HepG2 (cell line): ENCODE measurements at regions not wholly inside any gene's neighbourhood (a gene's known extent, or its start where the extent isn't known, plus 50 kb on each side); places are given as distances from the start of the nearest gene placed in this dataset.

Experiments used
- ATAC-seq: fragments of 200-7000 bp; cut with Tn5 transposase; 3 replicates; pipeline ENCODE4 v1.9.1; 2020; ENCODE audit warnings: mild to moderate bottlenecking, moderate library complexity
- BruUV-seq: library from RNA; stranded (reverse); fragments of 400-500 nt; replicated peaks from 2 replicates; lab custom pipeline; 2021; lab: Mats Ljungman, UMichigan
- CTCF ChIA-PET: fragments of 300-600 bp; formaldehyde crosslinking; extraction: SDS; loops from one replicate; lab custom pipeline; 2021; ENCODE audit warnings: low total read pairs, inconsistent platforms, low intra/inter-chr PET ratio; lab: Yijun Ruan, JAX
- POLR2A ChIA-PET: fragments of 350-600 bp; sonication (Branson Sonifier 250); formaldehyde crosslinking; loops from one replicate; lab custom pipeline; 2020; ENCODE audit warnings: antibody characterized with exemption, inconsistent platforms; lab: Yijun Ruan, JAX
- DNase-seq: peaks from one replicate; pipeline ENCODE4 v3.0.0-alpha.2; 2015; ENCODE audit warnings: low spot score
- FAIRE-seq: peaks from 3 replicates; lab custom pipeline; 2011; peaks lifted over from hg19 to GRCh38; lab: Jason Lieb, UNC
- H2AFZ ChIP-seq: one replicate; pipeline ENCODE4 v1.6.1; 2011; ENCODE audit warnings: low read length, inconsistent platforms
- H3K27ac ChIP-seq: fragments of 300-600 bp; 3 replicates; pipeline ENCODE4 v1.8.0; 2011; ENCODE audit warnings: mixed run types, mild to moderate bottlenecking, mixed read lengths, low read length, inconsistent platforms; ENCODE audit not compliant: insufficient read depth; ENCODE audit errors: extremely low read length
- H3K27me3 ChIP-seq, 2 experiments: fragments of 200-600 bp in 1 of 2; 2 replicates in 1 of 2; 3 replicates in 1 of 2; pipeline versions ENCODE4 v1.6.0 to v1.8.0; 2011; ENCODE audit warnings: low read length in 2 of 2, mild to moderate bottlenecking in 2 of 2, moderate library complexity in 2 of 2, inconsistent platforms in 1 of 2; ENCODE audit not compliant: insufficient read depth in 2 of 2, control insufficient read depth in 1 of 2
- H3K36me3 ChIP-seq, 2 experiments: fragments of 200-600 bp in 1 of 2; replicated peaks in 1 of 2; 2 replicates in 1 of 2; 3 replicates in 1 of 2; pipeline versions ENCODE4 v1.5.1 to v1.8.0; 2011; ENCODE audit warnings: low read length in 2 of 2, inconsistent platforms in 1 of 2; ENCODE audit not compliant: insufficient read depth in 2 of 2, control insufficient read depth in 1 of 2
- H3K4me1 ChIP-seq: 2 replicates; pipeline ENCODE4 v1.5.1; 2012; ENCODE audit warnings: low read length, inconsistent platforms; ENCODE audit not compliant: insufficient read depth
- H3K4me2 ChIP-seq: 2 replicates; pipeline ENCODE4 v1.6.0; 2011; ENCODE audit warnings: low read depth, low read length, inconsistent platforms
- H3K4me3 ChIP-seq, 3 experiments: fragments of 200-600 bp in 1 of 3; sonication (generic), shearing (Covaris generic) in 1 of 3; replicated peaks in 1 of 3; 2 replicates each; pipeline ENCODE4 v1.5.1; 2011 to 2016; ENCODE audit warnings: low read length in 3 of 3, inconsistent platforms in 2 of 3, low read depth in 2 of 3, mild to moderate bottlenecking in 2 of 3, control low read depth in 1 of 3, mixed read lengths in 1 of 3; ENCODE audit not compliant: insufficient read depth in 1 of 3
- H3K79me2 ChIP-seq: one replicate; pipeline ENCODE4 v1.6.1; 2011; ENCODE audit warnings: low read length, inconsistent platforms; ENCODE audit not compliant: insufficient read depth
- H3K9ac ChIP-seq: 2 replicates; pipeline ENCODE4 v1.6.0; 2011; ENCODE audit warnings: mild to moderate bottlenecking, low read depth, low read length, inconsistent platforms; ENCODE audit not compliant: insufficient read depth
- H3K9me3 ChIP-seq: 2 replicates; pipeline ENCODE4 v1.5.1; 2012; ENCODE audit warnings: mild to moderate bottlenecking, low read length
- H4K20me1 ChIP-seq: 2 replicates; pipeline ENCODE4 v1.6.0; 2011; ENCODE audit warnings: inconsistent platforms, mild to moderate bottlenecking, low read length, moderate library complexity; ENCODE audit not compliant: insufficient read depth
- ASH2L ChIP-seq: fragments of 300-600, 200-600 bp; sonication (generic); IDR thresholded peaks from 2 replicates; pipeline ENCODE4 v1.7.0; 2017; ENCODE audit warnings: low read depth, mild to moderate bottlenecking, moderate library complexity, mixed read lengths, low read length; ENCODE audit not compliant: insufficient read length
- GATA4 ChIP-seq: sonication (generic); IDR thresholded peaks from 2 replicates; pipeline ENCODE4 v1.6.1; 2016; ENCODE audit warnings: antibody characterized with exemption, low read depth, borderline replicate concordance
- GFI1 ChIP-seq: sonication (generic); formaldehyde crosslinking; IDR thresholded peaks from 2 replicates; pipeline ENCODE4 v1.5.0; 2020; ENCODE audit warnings: missing genetic modification reagents, mild to moderate bottlenecking, borderline replicate concordance
- ZFP90 ChIP-seq: sonication (generic); formaldehyde crosslinking; IDR thresholded peaks from 2 replicates; pipeline ENCODE4 v1.8.0; 2022; ENCODE audit warnings: missing genetic modification reagents, mild to moderate bottlenecking, inconsistent platforms, borderline replicate concordance
- ZMAT3 ChIP-seq: sonication (generic); formaldehyde crosslinking; conservative IDR thresholded peaks from 2 replicates; pipeline ENCODE4 v1.7.0; 2021; ENCODE audit warnings: missing genetic modification reagents
- ZNF460 ChIP-seq: sonication (generic); formaldehyde crosslinking; IDR thresholded peaks from 2 replicates; pipeline ENCODE4 v1.5.1; 2020; ENCODE audit warnings: missing genetic modification reagents, mild to moderate bottlenecking, borderline replicate concordance
- ZNF468 ChIP-seq: sonication (generic); formaldehyde crosslinking; IDR thresholded peaks from 2 replicates; pipeline ENCODE4 v1.8.0; 2022; ENCODE audit warnings: mild to moderate bottlenecking, moderate library complexity, missing genetic modification reagents
- WGBS: methylation state at CpG from one replicate; pipeline ENCODE4 v1.1.6; 2017; ENCODE audit warnings: low lambda C conversion rate; 5-methylcytosine and 5-hydroxymethylcytosine counted together
- in situ Hi-C: cut with HindIII; loops from 2 replicates; pipeline ENCODE4 v1.10.0; 2017; ENCODE audit warnings: low pct_unique_long_range_greater_than_20kb; ENCODE audit not compliant: extremely low pct_ligation_motif_present
- intact Hi-C: fragments of 100-400 bp; cut with micrococcal nuclease; formaldehyde crosslinking; loops from one replicate; pipeline ENCODE4 v1.10.0; 2022; ENCODE audit not compliant: unreplicated experiment
- TF ChIP-seq, protein P1 (sequence below), 2 experiments: fragments of 450-650 bp in 1 of 2; sonication (generic) in 1 of 2; formaldehyde crosslinking; IDR thresholded peaks; 2 replicates each; pipeline versions ENCODE4 v1.5.0 to v1.8.0; 2020 to 2022; ENCODE audit warnings: mild to moderate bottlenecking in 1 of 2, missing genetic modification reagents in 1 of 2
- TF ChIP-seq, protein P2 (sequence below): sonication (generic); formaldehyde crosslinking; IDR thresholded peaks from 2 replicates; pipeline ENCODE4 v1.5.0; 2020; ENCODE audit warnings: missing genetic modification reagents, mild to moderate bottlenecking, borderline replicate concordance

DNA sequence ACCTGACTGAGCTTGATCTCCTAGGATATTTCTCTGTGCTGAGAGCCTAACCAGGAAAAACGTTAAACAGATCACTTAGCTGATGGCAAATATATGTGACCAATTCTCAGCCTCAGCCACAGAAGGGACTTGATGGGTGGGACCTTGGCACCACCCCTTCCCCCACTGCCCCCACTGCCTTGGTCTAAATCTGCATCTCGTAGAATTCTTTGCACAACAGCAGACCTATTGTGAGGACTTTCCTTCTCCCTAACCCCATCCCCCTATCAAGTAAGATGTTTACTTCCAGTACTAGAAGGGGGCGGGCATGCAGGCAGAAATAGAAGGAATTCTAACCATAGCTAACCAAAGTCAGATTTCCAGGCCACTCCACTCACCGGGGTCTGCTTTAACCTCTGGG is 313.2 kb downstream of the PCNX1 start:
- BruUV-seq: no TSS peak
- Histone ChIP-seq H2AFZ (no peak overlapping the region), H3K9ac (no peak overlapping the region), H3K4me3 (no peak overlapping the region), H3K9me3 (no peaks in the 10 kb centered on the region), H3K79me2 (no peaks in the 10 kb centered on the region), H3K36me3 (no peaks in the 10 kb centered on the region), H3K4me2 (no peak overlapping the region; the same call in 1 of the 2 replicates), H3K27me3 (no peaks in the 10 kb centered on the region; a peak in 1 of 5 replicates), H3K4me1 (peaks cover 22% of the 10 kb centered on the region; the same call in 1 of the 2 replicates), H4K20me1 (no peaks in the 10 kb centered on the region), H3K27ac (no peak overlapping the region)
- intact Hi-C loops (no loop called here), in situ Hi-C loops (no loop called here)
- no peak for TF ChIP-seq ZNF468
- TF ChIP-seq, protein P1, sequence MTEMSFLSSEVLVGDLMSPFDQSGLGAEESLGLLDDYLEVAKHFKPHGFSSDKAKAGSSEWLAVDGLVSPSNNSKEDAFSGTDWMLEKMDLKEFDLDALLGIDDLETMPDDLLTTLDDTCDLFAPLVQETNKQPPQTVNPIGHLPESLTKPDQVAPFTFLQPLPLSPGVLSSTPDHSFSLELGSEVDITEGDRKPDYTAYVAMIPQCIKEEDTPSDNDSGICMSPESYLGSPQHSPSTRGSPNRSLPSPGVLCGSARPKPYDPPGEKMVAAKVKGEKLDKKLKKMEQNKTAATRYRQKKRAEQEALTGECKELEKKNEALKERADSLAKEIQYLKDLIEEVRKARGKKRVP (CRISPR knock-in tag; IDR thresholded peaks at IDR 0.05): no peak
- no peak for TF ChIP-seq GFI1 (CRISPR knock-in tag)
- TF ChIP-seq, protein P2, sequence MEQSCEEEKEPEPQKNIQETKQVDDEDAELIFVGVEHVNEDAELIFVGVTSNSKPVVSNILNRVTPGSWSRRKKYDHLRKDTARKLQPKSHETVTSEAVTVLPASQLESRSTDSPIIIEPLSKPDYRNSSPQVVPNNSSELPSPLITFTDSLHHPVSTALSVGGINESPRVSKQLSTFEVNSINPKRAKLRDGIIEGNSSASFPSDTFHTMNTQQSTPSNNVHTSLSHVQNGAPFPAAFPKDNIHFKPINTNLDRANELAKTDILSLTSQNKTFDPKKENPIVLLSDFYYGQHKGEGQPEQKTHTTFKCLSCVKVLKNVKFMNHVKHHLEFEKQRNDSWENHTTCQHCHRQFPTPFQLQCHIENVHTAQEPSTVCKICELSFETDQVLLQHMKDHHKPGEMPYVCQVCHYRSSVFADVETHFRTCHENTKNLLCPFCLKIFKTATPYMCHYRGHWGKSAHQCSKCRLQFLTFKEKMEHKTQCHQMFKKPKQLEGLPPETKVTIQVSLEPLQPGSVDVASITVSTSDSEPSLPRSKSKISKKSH (CRISPR knock-in tag): no peak
- no peak for TF ChIP-seq ASH2L
- TF ChIP-seq ZNF460 (CRISPR knock-in tag): no peak
- TF ChIP-seq GATA4: no peak
- TF ChIP-seq ZMAT3: no peak
- TF ChIP-seq ZFP90 (CRISPR knock-in tag): no peak
- DNase-seq (no peak), FAIRE-seq (no peak), ATAC-seq (no peak)
- ChIA-PET CTCF (no interaction called here), POLR2A (interaction anchor here (0.5 kb wide), 1 partner anchor 801 kb away, joined by 3 read pairs; no protein-coding TSS in a partner anchor)
- WGBS: 0% methylated on average over 4 of the region's 4 CpGs
